Natural killer cell (primary cell): ENCODE measurements at regions not wholly inside any gene's neighbourhood (a gene's known extent, or its start where the extent isn't known, plus 50 kb on each side); places are given as distances from the start of the nearest gene placed in this dataset.

Experiments
- ATAC-seq, 3 donors: fragments of 150-1000 bp in 2 of 3; fragments of 200-7000 bp in 1 of 3; cut with Tn5 transposase; 1 replicate in 1 of 3; 2 replicates in 2 of 3; pipeline ENCODE4 v1.10.0; 2021; ENCODE audit warnings: mild to moderate bottlenecking in 2 of 3, moderate library complexity in 2 of 3
- DNase-seq, 2 donors: peaks; one replicate each; pipeline versions ENCODE4 v3.0.0 to v3.0.0-alpha.2; 2013 to 2021; ENCODE audit warnings: mixed read lengths in 1 of 2
- H3K27ac ChIP-seq: one replicate; pipeline ENCODE4 v1.5.1; 2013; ENCODE audit warnings: mild to moderate bottlenecking, low read length
- H3K27me3 ChIP-seq: one replicate; pipeline ENCODE4 v1.6.1; 2013; ENCODE audit warnings: low read length; ENCODE audit not compliant: control insufficient read depth, insufficient read depth
- H3K36me3 ChIP-seq: one replicate; pipeline ENCODE4 v1.6.1; 2013; ENCODE audit warnings: low read length; ENCODE audit not compliant: control insufficient read depth, insufficient read depth
- H3K4me1 ChIP-seq: one replicate; pipeline ENCODE4 v1.6.1; 2013; ENCODE audit warnings: low read length; ENCODE audit not compliant: control insufficient read depth, insufficient read depth
- H3K4me3 ChIP-seq: one replicate; pipeline ENCODE4 v1.5.1; 2013; ENCODE audit warnings: low read length
- H3K9me3 ChIP-seq: one replicate; pipeline ENCODE4 v1.6.1; 2013; ENCODE audit warnings: low read length; ENCODE audit not compliant: control insufficient read depth, insufficient read depth
- H3K27ac Mint-ChIP-seq, 2 donors: one replicate each; pipeline ENCODE4 v1.8.0; 2022; ENCODE audit warnings: mild to moderate bottlenecking in 2 of 2, mixed read lengths in 2 of 2, moderate library complexity in 1 of 2
- H3K27me3 Mint-ChIP-seq, 2 donors: one replicate each; pipeline ENCODE4 v1.8.0; 2022; ENCODE audit warnings: low read depth in 2 of 2, mixed read lengths in 2 of 2
- H3K36me3 Mint-ChIP-seq: one replicate; pipeline ENCODE4 v1.8.0; 2022; ENCODE audit warnings: mixed read lengths
- H3K4me1 Mint-ChIP-seq, 2 donors: one replicate each; pipeline ENCODE4 v1.8.0; 2022; ENCODE audit warnings: mixed read lengths in 2 of 2
- H3K4me3 Mint-ChIP-seq: one replicate; pipeline ENCODE4 v1.8.0; 2022; ENCODE audit warnings: mild to moderate bottlenecking, moderate library complexity, mixed read lengths
- H3K9me3 Mint-ChIP-seq, 2 donors: one replicate each; pipeline ENCODE4 v1.8.0; 2022; ENCODE audit warnings: mixed read lengths in 2 of 2
- WGBS: methylation state at CpG from one replicate; pipeline ENCODE4 v1.1.7; 2013; ENCODE audit warnings: missing lambda C conversion rate; ENCODE audit not compliant: insufficient coverage; 5-methylcytosine and 5-hydroxymethylcytosine counted together
- intact Hi-C: fragments of 100-400 bp; cut with micrococcal nuclease; formaldehyde crosslinking; loops from one replicate; pipeline ENCODE4 v1.14.2; 2022
- TF ChIP-seq, protein P1 (sequence below): fragments of 200-600 bp; IDR thresholded peaks from one replicate; pipeline ENCODE4 v1.8.0; 2022; ENCODE audit warnings: antibody characterized with exemption

- TF ChIP-seq, protein P1, sequence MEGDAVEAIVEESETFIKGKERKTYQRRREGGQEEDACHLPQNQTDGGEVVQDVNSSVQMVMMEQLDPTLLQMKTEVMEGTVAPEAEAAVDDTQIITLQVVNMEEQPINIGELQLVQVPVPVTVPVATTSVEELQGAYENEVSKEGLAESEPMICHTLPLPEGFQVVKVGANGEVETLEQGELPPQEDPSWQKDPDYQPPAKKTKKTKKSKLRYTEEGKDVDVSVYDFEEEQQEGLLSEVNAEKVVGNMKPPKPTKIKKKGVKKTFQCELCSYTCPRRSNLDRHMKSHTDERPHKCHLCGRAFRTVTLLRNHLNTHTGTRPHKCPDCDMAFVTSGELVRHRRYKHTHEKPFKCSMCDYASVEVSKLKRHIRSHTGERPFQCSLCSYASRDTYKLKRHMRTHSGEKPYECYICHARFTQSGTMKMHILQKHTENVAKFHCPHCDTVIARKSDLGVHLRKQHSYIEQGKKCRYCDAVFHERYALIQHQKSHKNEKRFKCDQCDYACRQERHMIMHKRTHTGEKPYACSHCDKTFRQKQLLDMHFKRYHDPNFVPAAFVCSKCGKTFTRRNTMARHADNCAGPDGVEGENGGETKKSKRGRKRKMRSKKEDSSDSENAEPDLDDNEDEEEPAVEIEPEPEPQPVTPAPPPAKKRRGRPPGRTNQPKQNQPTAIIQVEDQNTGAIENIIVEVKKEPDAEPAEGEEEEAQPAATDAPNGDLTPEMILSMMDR, result no peak
- no CpG with 5 or more reads among the region's 1 CpG for WGBS
- Mint-ChIP-seq H3K4me3 (no peak overlapping the region), H3K27me3 (no peaks in the 10 kb centered on the region), H3K4me1 (no peaks in the 10 kb centered on the region), H3K9me3 (peaks cover 7 to 13% of the 10 kb centered on the region in 2 donors), H3K36me3 (peaks cover 14% of the 10 kb centered on the region), H3K27ac (no peak overlapping the region)
- H3K27ac ChIP-seq, result no peak overlapping the region
- H3K4me3 ChIP-seq, result no peak overlapping the region
- H3K36me3 ChIP-seq, result no peaks in the 10 kb centered on the region
- no peak for DNase-seq
- ATAC-seq, result no peak
- H3K27me3 ChIP-seq, result no peaks in the 10 kb centered on the region
- H3K4me1 ChIP-seq, result no peaks in the 10 kb centered on the region
- no peaks in the 10 kb centered on the region for H3K9me3 ChIP-seq
- intact Hi-C loops, result no loop called here
These were observed 1686.4 kb downstream of the GRIK2 start for GRCh38 chr6:103079867-103080266.

GRCh38 chr6:103062136-103062535 lies 1668.6 kb downstream of the GRIK2 start:
- Mint-ChIP-seq H3K27me3 (no peaks in the 10 kb centered on the region), H3K36me3 (peaks cover 12% of the 10 kb centered on the region), H3K9me3 (peaks cover 6 to 25% of the 10 kb centered on the region in 2 donors), H3K4me1 (no peaks in the 10 kb centered on the region), H3K27ac (no peak overlapping the region), H3K4me3 (no peak overlapping the region)
- intact Hi-C loops, result no loop called here
- no peak overlapping the region for H3K27ac ChIP-seq
- H3K9me3 ChIP-seq, result no peaks in the 10 kb centered on the region
- TF ChIP-seq, protein P1, result no peak
- no peaks in the 10 kb centered on the region for H3K4me1 ChIP-seq
- no peaks in the 10 kb centered on the region for H3K36me3 ChIP-seq
- DNase-seq, result no peak
- no peak for ATAC-seq
- 77% methylated on average over 1 of the region's 1 CpG for WGBS
- no peaks in the 10 kb centered on the region for H3K27me3 ChIP-seq
- no peak overlapping the region for H3K4me3 ChIP-seq

GRCh38 chr6:103047567-103047966 lies 1654.1 kb downstream of the GRIK2 start:
- no peak overlapping the region for H3K27ac ChIP-seq
- TF ChIP-seq, protein P1, result no peak
- DNase-seq, result no peak
- no peaks in the 10 kb centered on the region for H3K4me1 ChIP-seq
- Mint-ChIP-seq H3K27me3 (no peaks in the 10 kb centered on the region), H3K27ac (no peak overlapping the region), H3K36me3 (no peaks in the 10 kb centered on the region), H3K4me1 (no peaks in the 10 kb centered on the region), H3K4me3 (no peak overlapping the region), H3K9me3 (peaks cover 10 to 14% of the 10 kb centered on the region in 2 donors)
- no peaks in the 10 kb centered on the region for H3K36me3 ChIP-seq
- no peak for ATAC-seq
- H3K9me3 ChIP-seq, result no peaks in the 10 kb centered on the region
- H3K4me3 ChIP-seq, result no peak overlapping the region
- H3K27me3 ChIP-seq, result no peaks in the 10 kb centered on the region
- intact Hi-C loops, result no loop called here

DNA sequence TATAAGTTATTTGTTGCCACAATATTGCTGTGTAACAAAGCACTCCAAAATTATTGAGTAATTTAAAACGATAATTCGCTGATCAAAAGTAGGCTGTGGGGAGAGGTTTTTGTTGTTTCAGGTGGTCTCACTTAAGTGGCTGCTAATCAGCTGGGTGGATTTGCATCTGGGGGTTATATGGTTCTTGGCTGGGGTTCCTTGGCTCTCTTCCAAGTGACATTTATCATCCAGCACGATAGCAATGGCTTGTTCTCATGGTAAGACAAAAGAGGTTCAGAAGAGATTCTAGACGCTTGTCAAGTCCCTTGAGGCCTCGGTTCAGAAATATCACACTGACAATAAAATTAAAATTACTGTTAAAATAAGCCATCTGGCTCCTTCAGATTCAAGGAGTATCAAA lies 1648.8 kb downstream of the GRIK2 start:
- H3K27me3 ChIP-seq, result no peaks in the 10 kb centered on the region
- peaks cover 2 to 3% of the 10 kb centered on the region in 2 donors for H3K9me3 Mint-ChIP-seq
- DNase-seq (no peak), ATAC-seq (no peak)
- H3K36me3 Mint-ChIP-seq, result no peaks in the 10 kb centered on the region
- no peaks in the 10 kb centered on the region for H3K36me3 ChIP-seq
- H3K4me3 ChIP-seq, result no peak overlapping the region
- 87% methylated on average over 5 of the region's 5 CpGs for WGBS
- H3K27ac ChIP-seq, result no peak overlapping the region
- no peak overlapping the region for H3K4me3 Mint-ChIP-seq
- no peaks in the 10 kb centered on the region for H3K27me3 Mint-ChIP-seq
- intact Hi-C loops, result no loop called here
- no peaks in the 10 kb centered on the region for H3K4me1 Mint-ChIP-seq
- TF ChIP-seq, protein P1, result no peak
- no peaks in the 10 kb centered on the region for H3K4me1 ChIP-seq
- peaks cover 6% of the 10 kb centered on the region for H3K9me3 ChIP-seq
- no peak overlapping the region for H3K27ac Mint-ChIP-seq
